Prostate gland (tissue), 2 donors: ENCODE measurements at regions not wholly inside any gene's neighbourhood (a gene's known extent, or its start where the extent isn't known, plus 50 kb on each side); places are given as distances from the start of the nearest gene placed in this dataset.

ENCODE experiments used
- DNase-seq: peaks from one replicate; pipeline ENCODE4 v3.0.0-alpha.2; 2019; ENCODE audit warnings: low spot score
- H3K27ac ChIP-seq, 2 donors: fragments of 200-600 bp; sonication (generic); 2 replicates each; pipeline ENCODE4 v1.5.1; 2017 to 2019
- H3K27me3 ChIP-seq: fragments of 200-600 bp; sonication (generic); replicated peaks from 2 replicates; pipeline ENCODE4 v1.5.1; 2019; ENCODE audit not compliant: insufficient read depth
- H3K36me3 ChIP-seq, 2 donors: fragments of 200-600 bp; sonication (generic); 1 replicate in 1 of 2; 2 replicates in 1 of 2; pipeline versions ENCODE4 v1.5.1 to v1.8.1; 2017 to 2019
- H3K4me1 ChIP-seq: fragments of 200-600 bp; sonication (generic); replicated peaks from 2 replicates; pipeline ENCODE4 v1.5.1; 2019
- H3K4me3 ChIP-seq, 2 donors: fragments of 200-600 bp; sonication (generic); 2 replicates each; pipeline ENCODE4 v1.5.1; 2017 to 2019
- H3K9me3 ChIP-seq: fragments of 200-600 bp; sonication (generic); 2 replicates; pipeline ENCODE4 v1.5.1; 2017
- POLR2A ChIP-seq: fragments of 450-650 bp; IDR thresholded peaks from one replicate; pipeline ENCODE4 v1.6.1; 2016; ENCODE audit warnings: antibody characterized with exemption, mild to moderate bottlenecking
- POLR2AphosphoS5 ChIP-seq: sonication (generic); formaldehyde crosslinking; IDR thresholded peaks from one replicate; pipeline ENCODE4 v1.6.1; 2017; ENCODE audit warnings: antibody characterized with exemption
- WGBS: methylation state at CpG from one replicate; pipeline ENCODE4 v1.1.5; 2018; 5-methylcytosine and 5-hydroxymethylcytosine counted together
- intact Hi-C: fragments of 100-400 bp; cut with DNase I; formaldehyde crosslinking; loops from one replicate; pipeline ENCODE4 v1.14.2; 2022
- TF ChIP-seq, protein P1 (sequence below), 4 experiments: fragments of 200-600 bp in 2 of 4; fragments of 450-650 bp in 2 of 4; sonication (generic) in 2 of 4; IDR thresholded peaks; 1 replicate in 3 of 4; 2 replicates in 1 of 4; pipeline ENCODE4 v1.5.1; 2016 to 2019; ENCODE audit warnings: antibody characterized with exemption in 4 of 4, mild to moderate bottlenecking in 2 of 4, moderate library complexity in 2 of 4

DNA sequence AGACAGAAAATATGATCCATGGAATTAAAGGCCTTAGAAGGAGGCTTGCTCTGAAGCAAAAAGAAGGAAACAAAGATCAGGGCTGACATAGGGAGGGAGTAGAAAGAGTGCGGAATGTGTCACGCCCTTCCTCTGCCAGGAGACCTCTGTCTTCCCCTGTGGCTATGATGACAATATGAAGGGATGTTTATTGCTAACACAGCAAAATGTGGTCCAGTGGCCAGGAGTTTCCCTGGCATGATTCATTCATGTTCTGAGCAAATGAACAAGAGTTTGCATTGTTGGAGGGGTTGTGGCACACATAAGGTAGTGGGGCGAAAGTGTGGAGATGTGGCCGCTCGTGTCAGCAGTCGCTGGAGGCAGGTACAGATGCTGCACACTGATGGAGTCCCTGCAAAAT lies 169.4 kb downstream of the SHQ1 start:
- 80% methylated on average over 6 of the region's 6 CpGs for WGBS
- TF ChIP-seq, protein P1, sequence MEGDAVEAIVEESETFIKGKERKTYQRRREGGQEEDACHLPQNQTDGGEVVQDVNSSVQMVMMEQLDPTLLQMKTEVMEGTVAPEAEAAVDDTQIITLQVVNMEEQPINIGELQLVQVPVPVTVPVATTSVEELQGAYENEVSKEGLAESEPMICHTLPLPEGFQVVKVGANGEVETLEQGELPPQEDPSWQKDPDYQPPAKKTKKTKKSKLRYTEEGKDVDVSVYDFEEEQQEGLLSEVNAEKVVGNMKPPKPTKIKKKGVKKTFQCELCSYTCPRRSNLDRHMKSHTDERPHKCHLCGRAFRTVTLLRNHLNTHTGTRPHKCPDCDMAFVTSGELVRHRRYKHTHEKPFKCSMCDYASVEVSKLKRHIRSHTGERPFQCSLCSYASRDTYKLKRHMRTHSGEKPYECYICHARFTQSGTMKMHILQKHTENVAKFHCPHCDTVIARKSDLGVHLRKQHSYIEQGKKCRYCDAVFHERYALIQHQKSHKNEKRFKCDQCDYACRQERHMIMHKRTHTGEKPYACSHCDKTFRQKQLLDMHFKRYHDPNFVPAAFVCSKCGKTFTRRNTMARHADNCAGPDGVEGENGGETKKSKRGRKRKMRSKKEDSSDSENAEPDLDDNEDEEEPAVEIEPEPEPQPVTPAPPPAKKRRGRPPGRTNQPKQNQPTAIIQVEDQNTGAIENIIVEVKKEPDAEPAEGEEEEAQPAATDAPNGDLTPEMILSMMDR (IDR thresholded peaks at IDR 0.05), result no peak
- TF ChIP-seq POLR2AphosphoS5 (no peak), POLR2A (no peak)
- intact Hi-C loops, result no loop called here
- Histone ChIP-seq H3K9me3 (no peaks in the 10 kb centered on the region), H3K4me3 (no peak overlapping the region), H3K36me3 (no peaks in the 10 kb centered on the region), H3K27me3 (no peaks in the 10 kb centered on the region), H3K4me1 (no peaks in the 10 kb centered on the region), H3K27ac (no peak overlapping the region)
- no peak for DNase-seq

DNA sequence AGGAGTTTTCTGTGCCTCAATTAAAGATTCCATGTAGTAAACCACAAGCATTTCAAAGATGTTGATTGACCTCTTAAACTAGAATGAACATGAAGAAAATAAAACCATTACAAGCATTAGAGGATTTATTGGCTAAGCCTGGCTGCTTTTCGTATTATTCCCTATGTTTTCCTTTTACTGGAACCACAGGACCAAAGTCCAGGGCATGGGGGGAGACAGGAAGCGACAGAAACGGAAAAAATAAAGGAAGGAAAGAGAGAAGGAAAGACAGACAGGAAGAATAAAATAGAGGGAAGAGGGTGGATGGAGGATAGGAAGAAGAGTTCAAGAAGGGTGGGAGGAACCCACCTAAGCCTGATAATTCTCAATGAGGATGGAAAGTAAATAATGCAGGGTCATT lies 169.9 kb downstream of the SHQ1 start:
- no peaks in the 10 kb centered on the region for H3K4me1 ChIP-seq
- H3K27me3 ChIP-seq, result no peaks in the 10 kb centered on the region
- no peaks in the 10 kb centered on the region for H3K9me3 ChIP-seq
- no peak for DNase-seq
- WGBS, result 53% methylated on average over 3 of the region's 3 CpGs
- H3K4me3 ChIP-seq, result no peak overlapping the region
- no peaks in the 10 kb centered on the region for H3K36me3 ChIP-seq
- no peak overlapping the region for H3K27ac ChIP-seq
- TF ChIP-seq POLR2A, result no peak
- TF ChIP-seq, protein P1 (IDR thresholded peaks at IDR 0.05), result no peak
- no peak for TF ChIP-seq POLR2AphosphoS5
- intact Hi-C loops, result no loop called here

GRCh38 chr3:72675243-72675642 lies 173.0 kb downstream of the SHQ1 start:
- H3K27ac ChIP-seq, result no peak overlapping the region
- no peaks in the 10 kb centered on the region for H3K36me3 ChIP-seq
- TF ChIP-seq, protein P1 (IDR thresholded peaks at IDR 0.05), result no peak
- TF ChIP-seq POLR2A, result no peak
- no peak for TF ChIP-seq POLR2AphosphoS5
- no peak for DNase-seq
- no peak overlapping the region for H3K4me3 ChIP-seq
- H3K27me3 ChIP-seq, result no peaks in the 10 kb centered on the region
- intact Hi-C loops, result no loop called here
- 95% methylated on average over 1 of the region's 1 CpG for WGBS
- no peaks in the 10 kb centered on the region for H3K4me1 ChIP-seq
- no peaks in the 10 kb centered on the region for H3K9me3 ChIP-seq

DNA sequence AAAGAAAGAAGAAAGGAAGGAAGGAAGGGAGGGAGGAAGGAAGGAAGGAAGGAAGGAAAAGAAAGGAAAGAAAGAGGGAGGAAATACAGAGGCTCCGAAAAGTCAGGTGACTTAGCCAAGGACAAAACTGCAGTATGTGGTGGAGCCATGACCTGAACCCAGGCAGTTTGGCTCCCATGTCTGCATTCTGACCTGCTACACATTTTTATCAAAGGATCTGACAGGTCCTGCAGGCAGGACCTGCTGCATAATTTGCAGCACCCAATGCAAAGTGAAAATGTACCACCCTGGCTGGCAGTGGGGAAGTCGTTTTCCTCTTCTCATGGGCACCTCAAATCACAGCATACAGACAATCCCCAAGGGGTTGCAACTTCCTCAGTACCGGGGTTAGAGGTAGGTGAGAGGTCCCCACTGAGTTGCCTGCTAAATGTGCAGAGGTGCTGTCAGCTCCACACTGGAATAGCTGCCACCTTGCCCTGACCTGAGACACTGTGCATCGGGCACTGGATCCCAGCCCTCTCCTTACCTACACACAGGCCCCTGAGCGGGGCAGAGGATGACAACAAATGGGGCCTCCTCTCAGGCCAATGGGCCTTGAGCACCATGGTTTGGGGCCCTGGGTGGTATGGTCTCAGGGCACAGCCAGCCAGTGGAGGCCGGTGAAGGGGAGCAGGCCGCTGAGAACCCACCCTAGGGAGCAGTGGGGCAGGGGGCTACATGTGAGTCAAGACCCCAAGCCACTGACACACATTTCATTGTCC lies 175.1 kb downstream of the SHQ1 start:
- 84% methylated on average over 7 of the region's 7 CpGs for WGBS
- Histone ChIP-seq H3K27me3 (no peaks in the 10 kb centered on the region), H3K36me3 (no peaks in the 10 kb centered on the region), H3K4me1 (no peaks in the 10 kb centered on the region), H3K4me3 (no peak overlapping the region), H3K9me3 (no peaks in the 10 kb centered on the region), H3K27ac (no peak overlapping the region)
- DNase-seq, result no peak
- TF ChIP-seq POLR2A (no peak), POLR2AphosphoS5 (no peak)
- TF ChIP-seq, protein P1 (IDR thresholded peaks at IDR 0.05), result no peak
- intact Hi-C loops, result no loop called here

DNA sequence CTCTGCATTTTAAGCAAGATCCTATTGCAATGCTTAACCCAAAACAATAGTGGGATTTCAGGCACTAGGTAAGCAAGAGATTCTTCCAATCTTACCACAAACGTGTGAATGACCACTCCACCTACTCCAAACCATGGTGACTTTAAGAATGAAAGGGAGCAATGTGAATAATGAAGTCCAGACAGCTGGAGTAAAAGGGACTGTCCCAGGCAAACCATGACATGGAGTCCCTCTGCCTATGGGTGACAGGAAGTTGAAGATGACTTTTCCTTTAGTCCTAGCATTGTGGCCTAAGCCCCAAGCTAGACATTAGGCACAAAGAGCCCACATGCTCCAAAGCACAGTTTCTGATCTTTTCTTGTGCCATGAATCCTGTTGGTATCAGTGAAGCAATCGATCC lies 179.0 kb downstream of the SHQ1 start:
- no peak for DNase-seq
- 91% methylated on average over 2 of the region's 2 CpGs for WGBS
- intact Hi-C loops, result loop anchor here (10.0 kb wide), 2 partner anchors 146 to 184 kb away; no protein-coding TSS in a partner anchor
- Histone ChIP-seq H3K9me3 (no peaks in the 10 kb centered on the region), H3K4me3 (no peak overlapping the region), H3K36me3 (no peaks in the 10 kb centered on the region), H3K27ac (no peak overlapping the region), H3K4me1 (no peaks in the 10 kb centered on the region), H3K27me3 (no peaks in the 10 kb centered on the region)
- TF ChIP-seq, protein P1 (IDR thresholded peaks at IDR 0.05), result no peak
- no peak for TF ChIP-seq POLR2A
- TF ChIP-seq POLR2AphosphoS5, result no peak
